Stimulated activated CD4-positive, alpha-beta T cell treated with anti-CD3 and anti-CD28 coated beads, TNF-alpha, amount 100 ng/mL, for 24 hours (primary cell): ENCODE measurements at regions not wholly inside any gene's neighbourhood (a gene's known extent, or its start where the extent isn't known, plus 50 kb on each side); places are given as distances from the start of the nearest gene placed in this dataset.
"Not testable (repeated sequence)": the region's sequence is repeated elsewhere in the genome, so short reads cannot be mapped to it uniquely, and the experiment has no call there.

Experiments
- DNase-seq, 3 experiments: peaks; one replicate each; pipeline ENCODE4 v3.0.0-alpha.2; 2020; ENCODE audit warnings: low read depth in 3 of 3

- DNase-seq, result not testable (repeated sequence)
Observed at GRCh38 chr1:148432318-148432717, 50.8 kb downstream of the PPIAL4G start.

DNA sequence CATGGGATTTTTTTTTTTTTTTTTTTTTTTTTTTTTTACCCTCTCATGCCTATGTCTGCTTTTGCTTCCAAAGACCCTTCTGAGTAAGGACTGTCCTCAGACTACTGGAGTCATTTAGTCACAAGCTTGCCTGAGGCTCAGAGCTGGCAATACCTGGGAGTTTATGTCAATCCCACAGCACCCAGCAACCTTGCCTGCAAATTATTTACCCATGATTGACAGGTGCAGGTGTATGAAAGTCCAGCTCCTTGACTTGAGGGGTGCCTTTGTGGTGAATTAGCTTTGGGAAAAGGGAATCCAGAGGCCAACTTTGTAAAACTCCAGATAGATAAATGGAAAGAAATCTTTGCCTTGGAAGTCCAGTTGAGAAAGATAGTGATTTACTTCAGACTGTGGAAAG lies 53.2 kb downstream of the PPIAL4G start:
- DNase-seq, result not testable (repeated sequence)

DNA sequence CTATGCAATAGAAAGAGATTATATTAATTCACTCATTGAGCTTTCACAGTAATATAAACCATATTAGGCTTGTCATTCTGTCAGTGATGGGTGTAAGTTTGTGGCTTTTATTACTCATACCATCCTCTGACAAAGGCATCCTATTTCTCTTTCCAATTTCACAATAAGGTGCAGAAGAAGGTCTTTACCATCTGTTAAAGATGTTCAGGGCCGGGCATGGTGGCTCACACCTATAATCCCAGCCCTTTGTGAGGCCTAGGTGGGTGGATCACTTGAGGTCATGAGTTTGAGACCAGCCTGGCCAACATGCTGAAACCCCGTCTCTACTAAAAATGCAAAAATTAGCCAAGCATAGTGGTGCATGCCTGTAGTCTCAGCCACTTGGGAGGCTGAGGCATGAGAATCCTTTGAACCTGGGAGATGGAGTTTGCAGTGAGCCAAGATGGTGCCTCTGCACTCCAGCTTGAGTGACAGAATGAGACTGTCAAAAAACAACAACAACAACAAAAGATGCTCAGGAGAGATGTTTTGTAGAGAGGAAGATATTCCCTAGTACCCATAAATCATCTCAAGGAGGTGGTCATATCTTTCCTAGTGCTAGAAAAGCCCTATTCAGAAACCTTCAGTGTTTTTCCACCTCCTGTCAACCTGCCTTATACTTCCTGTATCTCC lies 56.0 kb downstream of the PPIAL4G start:
- DNase-seq, result peak in 1 of 3 experiments; percentile 22

GRCh38 chr1:148426385-148426784 lies 56.7 kb downstream of the PPIAL4G start:
- DNase-seq, result not testable (repeated sequence)

DNA sequence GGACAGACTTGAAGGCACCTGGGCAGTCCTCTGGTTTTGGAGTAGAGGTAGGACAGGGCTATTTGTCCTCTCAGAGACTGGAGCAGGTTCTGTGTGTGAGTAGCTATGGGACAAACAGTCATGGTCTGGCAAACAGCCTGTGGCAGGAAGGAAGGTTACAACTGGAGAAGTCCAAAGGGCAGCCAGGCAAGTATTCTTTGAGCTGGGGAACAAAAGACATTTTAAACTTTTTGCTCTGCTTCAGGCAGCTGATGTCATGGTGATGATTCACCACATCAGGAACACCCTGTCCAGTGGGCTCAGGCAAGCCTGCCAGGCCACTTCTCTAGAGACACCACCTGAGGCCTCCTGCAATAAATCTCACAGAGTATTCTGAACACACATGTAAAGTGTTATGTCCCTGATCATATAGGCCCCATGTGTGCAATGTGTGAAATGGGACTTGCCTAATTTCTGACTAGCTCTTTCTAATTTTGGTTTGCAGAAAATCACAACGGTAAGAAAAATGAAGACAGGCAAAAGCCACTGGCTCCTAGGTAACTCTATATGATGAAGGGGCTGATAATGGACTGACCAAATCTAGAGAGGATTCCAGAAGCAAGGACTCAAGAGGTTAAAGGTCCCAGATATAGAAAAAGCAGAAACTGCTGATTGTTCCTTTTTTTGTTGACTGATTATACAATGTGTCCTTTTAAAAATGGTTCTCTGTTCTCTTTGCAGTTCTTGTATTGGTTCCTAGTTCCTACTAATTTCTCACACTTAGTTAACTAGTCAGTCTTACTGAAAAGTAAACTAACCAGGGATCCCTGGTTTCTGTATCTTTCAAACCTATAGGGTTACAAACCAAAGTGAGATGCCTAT lies 58.7 kb downstream of the PPIAL4G start:
- not testable (repeated sequence) for DNase-seq

GRCh38 chr1:148422921-148423320 lies 60.2 kb downstream of the PPIAL4G start:
- not testable (repeated sequence) for DNase-seq

- DNase-seq, result not testable (repeated sequence)
Observed at GRCh38 chr1:148417241-148417640, 65.9 kb downstream of the PPIAL4G start.

DNA sequence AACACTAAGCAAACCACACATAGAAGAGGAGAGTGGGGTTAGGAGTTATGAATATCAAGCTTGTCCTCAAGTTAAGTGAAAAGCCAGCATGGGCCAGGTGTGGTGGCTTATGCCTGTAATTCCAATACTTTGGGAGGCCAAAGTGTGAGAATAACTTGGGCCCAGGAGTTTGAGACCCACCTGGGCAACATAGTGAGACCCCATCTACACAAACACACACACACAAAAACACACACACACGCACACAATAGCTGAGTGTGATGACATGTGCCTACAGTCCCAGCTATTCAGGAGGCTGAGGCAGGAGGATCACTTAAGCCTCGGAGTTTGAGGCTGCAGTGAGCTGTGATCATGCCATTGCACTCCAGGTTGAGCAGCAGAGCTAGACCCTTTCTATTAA lies 69.7 kb downstream of the PPIAL4G start:
- DNase-seq, result not testable (repeated sequence)

DNA sequence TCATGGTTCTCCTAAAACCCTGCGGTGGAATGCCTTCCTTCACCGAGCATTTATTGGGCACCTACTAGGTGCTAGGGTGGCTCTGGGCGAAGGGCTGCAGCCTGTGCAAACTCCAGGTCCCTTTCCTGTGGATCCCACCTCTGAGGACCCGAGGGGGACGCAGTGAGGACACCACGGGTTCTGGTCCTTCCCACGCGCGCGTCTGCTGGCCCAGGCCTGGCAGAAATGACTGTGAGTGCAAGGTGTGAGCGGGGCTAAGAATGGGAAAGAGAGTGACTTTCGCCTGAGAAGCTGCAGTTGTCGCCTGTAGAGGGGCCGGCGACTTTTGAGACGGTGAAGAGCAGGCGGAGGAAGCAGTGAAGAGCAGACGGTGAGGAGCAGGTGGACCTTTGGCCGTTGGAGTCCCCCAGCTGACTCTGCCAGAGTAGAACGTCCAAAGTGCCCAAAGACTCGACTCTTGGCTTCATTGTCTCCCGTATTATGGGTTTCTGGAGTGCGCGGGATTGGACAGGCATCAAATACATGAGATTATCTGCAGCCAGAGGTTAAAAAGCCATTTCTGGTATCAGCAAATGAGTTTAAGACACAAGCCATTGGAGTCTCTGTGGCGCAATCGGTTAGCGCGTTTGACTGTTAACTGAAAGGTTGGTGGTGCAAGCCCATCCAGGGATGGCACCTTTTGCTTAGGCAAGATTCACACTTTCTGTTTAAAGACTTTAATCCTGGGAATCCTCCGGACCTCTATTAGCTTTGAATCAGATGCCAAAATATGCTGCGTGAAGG lies 78.1 kb downstream of the PPIAL4G start:
- DNase-seq, result not testable (repeated sequence)

- not testable (repeated sequence) for DNase-seq
Observed at GRCh38 chr1:148403925-148404324, 79.2 kb downstream of the PPIAL4G start.

GRCh38 chr1:148403085-148403456 lies 80.0 kb downstream of the PPIAL4G start:
- not testable (repeated sequence) for DNase-seq

GRCh38 chr1:148402152-148403084 lies 80.7 kb downstream of the PPIAL4G start:
- DNase-seq, result peak; percentile 66 to 87 (median 75)

DNA sequence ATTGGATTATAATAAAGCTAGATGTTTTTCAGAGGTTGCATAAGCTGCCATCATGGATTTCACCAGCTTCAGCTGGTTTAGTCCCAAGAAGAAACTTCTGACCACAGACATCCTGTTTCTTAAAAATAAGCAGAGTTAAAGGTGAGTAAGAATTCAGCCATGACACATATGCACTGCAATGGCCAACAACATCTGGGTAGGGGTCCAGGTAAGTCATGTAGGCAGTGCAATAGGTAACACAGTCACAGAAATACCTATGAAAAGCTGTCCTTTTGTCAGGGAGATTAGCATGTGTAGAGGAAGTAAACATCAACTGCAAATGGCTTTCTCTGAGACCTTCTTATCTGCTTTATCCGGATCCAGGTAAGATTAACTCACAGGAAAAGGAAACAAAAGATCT lies 85.6 kb downstream of the PPIAL4G start:
- not testable (repeated sequence) for DNase-seq

DNA sequence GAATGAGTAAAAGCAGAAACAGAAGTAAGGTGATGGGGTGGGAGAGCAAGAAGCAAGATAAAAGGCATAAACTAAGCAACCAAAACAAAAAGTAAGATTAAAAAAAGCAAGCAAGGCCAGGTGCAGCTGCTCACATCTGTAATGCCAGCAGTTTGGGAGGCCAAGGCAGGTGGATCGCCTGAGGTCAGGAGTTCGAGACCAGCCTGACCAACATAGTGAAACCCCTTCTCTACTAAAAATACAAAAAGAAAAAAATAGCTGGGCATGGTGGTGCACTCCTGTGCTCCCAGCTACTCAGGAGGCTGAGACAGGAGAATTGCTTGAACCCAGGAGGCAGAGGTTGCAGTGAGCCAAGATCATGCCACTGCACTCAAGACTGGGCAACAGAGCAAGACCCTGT lies 90.6 kb downstream of the PPIAL4G start:
- not testable (repeated sequence) for DNase-seq

- DNase-seq, result not testable (repeated sequence)
Observed at GRCh38 chr1:148391323-148391722, 91.8 kb downstream of the PPIAL4G start.

GRCh38 chr1:148389027-148389339 lies 94.1 kb downstream of the PPIAL4G start:
- DNase-seq, result no peak

GRCh38 chr1:148388260-148389026 lies 94.7 kb downstream of the PPIAL4G start:
- peak; percentile 77 to 89 (median 85) for DNase-seq

DNA sequence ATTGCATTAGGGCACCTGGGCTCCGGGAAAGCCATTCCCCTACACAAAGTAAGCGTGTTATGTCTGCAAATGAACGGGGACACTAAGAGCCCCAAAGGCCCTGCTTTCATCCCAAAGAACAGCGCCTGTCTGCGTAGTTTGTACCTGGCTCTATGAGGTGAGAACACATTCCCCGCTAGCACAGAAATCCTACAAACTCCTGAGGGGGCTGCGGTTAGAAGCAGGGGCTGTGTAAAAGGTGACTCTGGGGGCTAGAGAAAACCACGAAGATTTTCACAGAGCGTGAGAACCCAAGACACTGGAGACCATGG lies 95.2 kb downstream of the PPIAL4G start:
- DNase-seq, result not testable (repeated sequence)

GRCh38 chr1:148387122-148387948 lies 95.8 kb downstream of the PPIAL4G start:
- DNase-seq, result not testable (repeated sequence)

DNA sequence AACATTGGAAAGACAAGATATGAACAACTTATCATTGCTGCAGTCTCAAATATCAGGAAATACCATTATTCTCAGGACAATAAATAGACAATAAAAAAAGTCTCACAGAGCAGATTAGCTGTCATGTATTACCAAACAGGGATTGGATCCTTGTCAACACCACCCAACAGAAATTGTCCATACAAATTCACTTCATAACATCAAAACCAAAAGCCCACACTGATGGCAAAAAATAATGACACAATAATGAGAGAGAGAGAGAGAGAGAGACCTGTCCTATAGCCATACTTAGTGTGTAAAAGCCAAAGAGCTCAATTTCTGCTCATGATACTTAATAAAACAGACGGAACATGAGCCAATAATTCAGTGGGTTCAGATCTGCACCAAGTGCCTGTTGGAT lies 96.5 kb downstream of the PPIAL4G start:
- DNase-seq, result no peak
